Panc1 (cell line): ENCODE measurements at regions not wholly inside any gene's neighbourhood (a gene's known extent, or its start where the extent isn't known, plus 50 kb on each side); places are given as distances from the start of the nearest gene placed in this dataset.

ENCODE experiments used
- POLR2AphosphoS5 ChIP-seq: IDR thresholded peaks from 2 replicates; pipeline ENCODE4 v1.6.1; 2012; ENCODE audit warnings: mild to moderate bottlenecking, low read depth, low read length, moderate library complexity
- TF ChIP-seq, protein P1 (sequence below), 2 experiments: IDR thresholded peaks; 2 replicates each; pipeline ENCODE4 v1.6.1; 2011 to 2012; ENCODE audit warnings: low read depth in 2 of 2, control low read depth in 1 of 2, low read length in 1 of 2, mild to moderate bottlenecking in 1 of 2, moderate library complexity in 1 of 2; ENCODE audit not compliant: insufficient read depth in 1 of 2
- TF ChIP-seq, protein P2 (sequence below): fragments of 450-650 bp; IDR thresholded peaks from 2 replicates; pipeline ENCODE4 v1.5.1; 2017; ENCODE audit warnings: mild to moderate bottlenecking

DNA sequence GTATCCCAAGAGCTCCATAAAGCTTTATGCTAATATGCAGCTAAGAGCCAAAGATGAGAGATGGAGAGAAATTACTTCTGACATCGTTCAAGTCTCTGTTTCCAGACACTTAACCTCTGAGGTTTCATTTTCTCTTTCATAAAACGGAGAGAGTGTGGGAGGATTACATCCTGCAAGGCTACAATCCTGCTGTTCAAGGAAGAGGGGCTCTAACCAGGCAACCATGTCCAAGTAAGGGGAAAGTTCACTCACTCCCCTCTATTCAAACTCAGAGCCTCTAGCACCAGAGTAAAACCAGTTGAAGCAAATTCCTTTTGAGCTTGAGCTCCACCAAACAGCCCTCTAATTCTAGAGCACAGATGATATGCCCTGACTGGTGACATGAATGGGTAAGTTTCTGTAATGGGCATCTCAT lies 397.4 kb downstream of the NPIPA8 start:
- TF ChIP-seq, protein P1, sequence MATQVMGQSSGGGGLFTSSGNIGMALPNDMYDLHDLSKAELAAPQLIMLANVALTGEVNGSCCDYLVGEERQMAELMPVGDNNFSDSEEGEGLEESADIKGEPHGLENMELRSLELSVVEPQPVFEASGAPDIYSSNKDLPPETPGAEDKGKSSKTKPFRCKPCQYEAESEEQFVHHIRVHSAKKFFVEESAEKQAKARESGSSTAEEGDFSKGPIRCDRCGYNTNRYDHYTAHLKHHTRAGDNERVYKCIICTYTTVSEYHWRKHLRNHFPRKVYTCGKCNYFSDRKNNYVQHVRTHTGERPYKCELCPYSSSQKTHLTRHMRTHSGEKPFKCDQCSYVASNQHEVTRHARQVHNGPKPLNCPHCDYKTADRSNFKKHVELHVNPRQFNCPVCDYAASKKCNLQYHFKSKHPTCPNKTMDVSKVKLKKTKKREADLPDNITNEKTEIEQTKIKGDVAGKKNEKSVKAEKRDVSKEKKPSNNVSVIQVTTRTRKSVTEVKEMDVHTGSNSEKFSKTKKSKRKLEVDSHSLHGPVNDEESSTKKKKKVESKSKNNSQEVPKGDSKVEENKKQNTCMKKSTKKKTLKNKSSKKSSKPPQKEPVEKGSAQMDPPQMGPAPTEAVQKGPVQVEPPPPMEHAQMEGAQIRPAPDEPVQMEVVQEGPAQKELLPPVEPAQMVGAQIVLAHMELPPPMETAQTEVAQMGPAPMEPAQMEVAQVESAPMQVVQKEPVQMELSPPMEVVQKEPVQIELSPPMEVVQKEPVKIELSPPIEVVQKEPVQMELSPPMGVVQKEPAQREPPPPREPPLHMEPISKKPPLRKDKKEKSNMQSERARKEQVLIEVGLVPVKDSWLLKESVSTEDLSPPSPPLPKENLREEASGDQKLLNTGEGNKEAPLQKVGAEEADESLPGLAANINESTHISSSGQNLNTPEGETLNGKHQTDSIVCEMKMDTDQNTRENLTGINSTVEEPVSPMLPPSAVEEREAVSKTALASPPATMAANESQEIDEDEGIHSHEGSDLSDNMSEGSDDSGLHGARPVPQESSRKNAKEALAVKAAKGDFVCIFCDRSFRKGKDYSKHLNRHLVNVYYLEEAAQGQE (IDR thresholded peaks at IDR 0.05; ENCODE audit: insufficient read depth in 1 of 2, low read depth in 2 of 2, low read length in 1 of 2), result no peak
- TF ChIP-seq, protein P2, sequence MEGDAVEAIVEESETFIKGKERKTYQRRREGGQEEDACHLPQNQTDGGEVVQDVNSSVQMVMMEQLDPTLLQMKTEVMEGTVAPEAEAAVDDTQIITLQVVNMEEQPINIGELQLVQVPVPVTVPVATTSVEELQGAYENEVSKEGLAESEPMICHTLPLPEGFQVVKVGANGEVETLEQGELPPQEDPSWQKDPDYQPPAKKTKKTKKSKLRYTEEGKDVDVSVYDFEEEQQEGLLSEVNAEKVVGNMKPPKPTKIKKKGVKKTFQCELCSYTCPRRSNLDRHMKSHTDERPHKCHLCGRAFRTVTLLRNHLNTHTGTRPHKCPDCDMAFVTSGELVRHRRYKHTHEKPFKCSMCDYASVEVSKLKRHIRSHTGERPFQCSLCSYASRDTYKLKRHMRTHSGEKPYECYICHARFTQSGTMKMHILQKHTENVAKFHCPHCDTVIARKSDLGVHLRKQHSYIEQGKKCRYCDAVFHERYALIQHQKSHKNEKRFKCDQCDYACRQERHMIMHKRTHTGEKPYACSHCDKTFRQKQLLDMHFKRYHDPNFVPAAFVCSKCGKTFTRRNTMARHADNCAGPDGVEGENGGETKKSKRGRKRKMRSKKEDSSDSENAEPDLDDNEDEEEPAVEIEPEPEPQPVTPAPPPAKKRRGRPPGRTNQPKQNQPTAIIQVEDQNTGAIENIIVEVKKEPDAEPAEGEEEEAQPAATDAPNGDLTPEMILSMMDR, result no peak
- TF ChIP-seq POLR2AphosphoS5, result no peak
